GM12892 (cell line): ENCODE measurements at regions not wholly inside any gene's neighbourhood (a gene's known extent, or its start where the extent isn't known, plus 50 kb on each side); places are given as distances from the start of the nearest gene placed in this dataset.

Experiments
- POLR2A ChIP-seq: IDR thresholded peaks from 2 replicates; pipeline ENCODE4 v1.6.1; 2011; ENCODE audit warnings: low read depth, low read length, control low read depth
- TAF1 ChIP-seq: IDR thresholded peaks from 2 replicates; pipeline ENCODE4 v1.6.1; 2011; ENCODE audit warnings: low read depth, mild to moderate bottlenecking, control low read depth, low read length, borderline replicate concordance

DNA sequence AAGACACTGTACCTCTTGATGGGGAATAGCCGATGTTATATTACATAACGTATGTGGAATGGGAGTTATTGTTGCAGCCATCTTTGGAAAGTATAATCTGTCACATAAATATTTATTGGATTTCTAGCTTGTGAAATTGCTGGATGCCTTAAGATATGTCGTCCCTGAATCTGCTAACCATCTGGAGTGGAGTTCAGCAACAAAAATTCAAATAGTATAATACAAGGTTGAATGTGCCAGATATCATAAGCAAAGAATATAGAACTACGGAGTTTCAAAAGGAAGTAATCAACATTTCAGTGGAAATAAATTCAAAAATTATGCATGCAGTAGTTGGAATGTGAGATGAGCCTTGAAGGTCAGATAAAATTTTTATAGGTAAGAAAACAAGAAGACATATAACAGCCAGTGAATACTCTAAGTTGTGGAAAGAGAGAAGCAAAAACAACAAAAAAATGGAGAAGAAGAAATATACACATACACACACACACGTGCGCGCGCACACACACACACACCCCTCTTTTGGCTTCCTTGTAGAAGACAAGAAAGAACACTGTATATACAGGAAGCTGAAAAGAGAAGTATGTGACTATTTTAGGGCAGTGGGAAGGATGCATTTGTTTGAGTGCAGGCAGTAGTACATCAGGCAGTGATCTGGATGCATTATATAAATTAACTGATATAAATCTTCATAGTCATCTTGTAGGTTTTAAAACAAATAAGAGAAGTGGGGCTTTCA lies 516.7 kb downstream of the KCNT2 start:
- no peak for TF ChIP-seq POLR2A
- no peak for TF ChIP-seq TAF1
